AG04450 (cell line): ENCODE measurements at regions not wholly inside any gene's neighbourhood (a gene's known extent, or its start where the extent isn't known, plus 50 kb on each side); places are given as distances from the start of the nearest gene placed in this dataset.

Source experiments
- CTCF ChIA-PET: fragments of 300-600, 350-600 bp; formaldehyde crosslinking; extraction: SDS; loops from one replicate; lab custom pipeline; 2022; ENCODE audit warnings: antibody characterized with exemption, inconsistent platforms; lab: Charles Lee
- POLR2A ChIA-PET: fragments of 350-600 bp; formaldehyde crosslinking; extraction: SDS; loops from one replicate; lab custom pipeline; 2021; ENCODE audit warnings: antibody characterized with exemption, inconsistent platforms; lab: Yijun Ruan, JAX
- DNase-seq: peaks from one replicate; pipeline ENCODE4 v3.0.0-alpha.2; 2011; ENCODE audit warnings: low read depth, low spot score
- H3K27ac ChIP-seq: one replicate; pipeline ENCODE4 v1.5.1; 2012; ENCODE audit warnings: low read depth, low read length, control low read depth
- H3K27me3 ChIP-seq: one replicate; pipeline ENCODE4 v1.6.0; 2012; ENCODE audit warnings: low read length; ENCODE audit not compliant: control insufficient read depth, insufficient read depth
- H3K4me3 ChIP-seq: 2 replicates; pipeline ENCODE4 v1.5.1; 2011; ENCODE audit warnings: mild to moderate bottlenecking, low read depth, low read length, control low read depth
- H3K9me3 ChIP-seq: 2 replicates; pipeline ENCODE4 v1.5.1; 2012; ENCODE audit warnings: low read length; ENCODE audit not compliant: control insufficient read depth, insufficient read depth
- TF ChIP-seq, protein P1 (sequence below): IDR thresholded peaks from 2 replicates; pipeline ENCODE4 v1.5.1; 2011; ENCODE audit warnings: low read depth, low read length, control low read depth, inconsistent platforms

DNA sequence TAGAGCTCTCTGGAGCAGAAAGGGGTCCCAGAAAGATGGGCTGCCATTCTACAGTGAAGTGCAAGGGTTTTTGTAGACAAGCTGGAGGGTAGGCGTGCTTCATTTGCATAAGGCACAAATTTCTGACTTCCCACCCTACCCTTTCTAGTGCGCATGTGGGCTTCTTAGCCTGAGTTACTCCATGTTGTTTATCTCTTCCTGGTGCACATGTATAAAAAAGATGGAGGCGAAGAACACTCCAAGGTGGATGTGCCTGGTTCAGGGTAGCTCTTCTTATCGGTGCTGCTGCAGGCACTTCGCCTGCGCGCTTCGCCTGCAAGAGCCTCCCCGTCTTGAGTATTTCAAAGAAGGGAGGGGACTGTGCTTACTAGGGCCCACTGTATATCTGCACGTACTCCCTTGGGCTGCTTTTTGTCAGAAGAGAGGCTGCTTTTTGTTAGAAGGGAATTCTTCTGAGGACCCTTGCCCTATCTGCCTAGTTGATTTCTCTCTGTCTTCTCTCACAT is 1047.3 kb upstream of the CNTN5 start:
- CTCF ChIA-PET: interaction anchor here (2.0 kb wide), 1 partner anchor 11 kb away, joined by 5 read pairs; no protein-coding TSS in a partner anchor
- POLR2A ChIA-PET: no interaction called here
- Histone ChIP-seq H3K9me3 (no peaks in the 10 kb centered on the region; the same call in 1 of the 2 replicates), H3K27me3 (no peaks in the 10 kb centered on the region), H3K27ac (no peak overlapping the region), H3K4me3 (no peak overlapping the region)
- TF ChIP-seq, protein P1, sequence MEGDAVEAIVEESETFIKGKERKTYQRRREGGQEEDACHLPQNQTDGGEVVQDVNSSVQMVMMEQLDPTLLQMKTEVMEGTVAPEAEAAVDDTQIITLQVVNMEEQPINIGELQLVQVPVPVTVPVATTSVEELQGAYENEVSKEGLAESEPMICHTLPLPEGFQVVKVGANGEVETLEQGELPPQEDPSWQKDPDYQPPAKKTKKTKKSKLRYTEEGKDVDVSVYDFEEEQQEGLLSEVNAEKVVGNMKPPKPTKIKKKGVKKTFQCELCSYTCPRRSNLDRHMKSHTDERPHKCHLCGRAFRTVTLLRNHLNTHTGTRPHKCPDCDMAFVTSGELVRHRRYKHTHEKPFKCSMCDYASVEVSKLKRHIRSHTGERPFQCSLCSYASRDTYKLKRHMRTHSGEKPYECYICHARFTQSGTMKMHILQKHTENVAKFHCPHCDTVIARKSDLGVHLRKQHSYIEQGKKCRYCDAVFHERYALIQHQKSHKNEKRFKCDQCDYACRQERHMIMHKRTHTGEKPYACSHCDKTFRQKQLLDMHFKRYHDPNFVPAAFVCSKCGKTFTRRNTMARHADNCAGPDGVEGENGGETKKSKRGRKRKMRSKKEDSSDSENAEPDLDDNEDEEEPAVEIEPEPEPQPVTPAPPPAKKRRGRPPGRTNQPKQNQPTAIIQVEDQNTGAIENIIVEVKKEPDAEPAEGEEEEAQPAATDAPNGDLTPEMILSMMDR: no peak
- no peak for DNase-seq

DNA sequence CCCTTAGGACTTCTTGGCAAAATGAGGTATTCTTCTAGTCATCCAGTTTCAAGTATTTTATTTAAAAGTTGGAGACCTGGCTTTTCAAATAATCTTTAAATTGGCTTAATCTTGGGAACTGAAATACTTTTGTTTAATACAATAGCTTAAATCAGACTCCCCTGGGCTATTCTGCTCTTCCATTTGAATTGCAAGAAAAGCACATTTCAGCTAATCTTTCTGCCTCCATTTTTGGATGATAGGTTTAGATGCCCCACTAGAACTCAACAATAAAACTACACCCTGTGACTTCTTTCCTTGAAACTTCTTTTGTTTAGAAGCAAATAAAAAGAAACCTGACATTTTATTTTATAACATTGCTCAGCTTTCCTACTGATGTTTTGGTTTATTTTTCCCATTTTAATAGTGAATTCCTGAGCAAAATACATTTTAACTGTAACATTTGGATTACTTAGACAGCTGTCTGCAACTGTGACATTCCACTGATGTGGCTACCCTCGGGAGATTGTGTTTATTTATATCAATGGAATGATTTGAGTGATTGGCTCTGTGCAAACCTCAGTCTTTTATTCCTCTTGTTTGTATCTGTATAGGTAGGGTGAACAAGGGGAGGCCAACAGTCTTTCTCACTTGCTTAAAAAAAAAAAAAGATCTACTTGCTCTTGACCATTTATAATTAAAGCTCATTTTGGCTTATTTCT is 1045.8 kb upstream of the CNTN5 start:
- TF ChIP-seq, protein P1: no peak
- POLR2A ChIA-PET: no interaction called here
- CTCF ChIA-PET: interaction anchor here (2.0 kb wide), 1 partner anchor 9 kb away, joined by 5 read pairs; no protein-coding TSS in a partner anchor
- no peak for DNase-seq
- Histone ChIP-seq H3K27me3 (no peaks in the 10 kb centered on the region), H3K4me3 (no peak overlapping the region), H3K9me3 (no peaks in the 10 kb centered on the region; the same call in 1 of the 2 replicates), H3K27ac (no peak overlapping the region)

DNA sequence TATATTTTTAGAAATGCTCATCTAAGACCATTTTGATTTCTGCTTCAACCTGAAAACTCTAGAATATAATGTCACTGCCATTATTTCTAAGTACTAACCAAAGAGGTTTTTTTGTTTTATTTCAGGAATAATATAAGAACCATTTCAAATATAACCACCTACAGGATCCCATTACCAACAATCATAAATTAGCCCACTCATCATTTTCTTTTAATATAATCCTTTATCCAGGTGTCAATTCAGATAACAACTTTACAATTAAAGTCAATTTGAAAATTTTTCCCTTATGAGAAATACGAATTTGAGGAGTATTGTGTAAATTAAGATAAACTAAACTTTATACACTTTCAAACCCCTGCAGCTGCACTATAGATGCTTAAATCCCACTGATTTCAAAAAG is 1043.0 kb upstream of the CNTN5 start:
- TF ChIP-seq, protein P1: no peak
- H3K4me3 ChIP-seq: no peak overlapping the region
- H3K27ac ChIP-seq: no peak overlapping the region
- no peaks in the 10 kb centered on the region for H3K27me3 ChIP-seq
- no peak for DNase-seq
- no peaks in the 10 kb centered on the region; the same call in 1 of the 2 replicates for H3K9me3 ChIP-seq
- POLR2A ChIA-PET: no interaction called here
- CTCF ChIA-PET: no interaction called here

DNA sequence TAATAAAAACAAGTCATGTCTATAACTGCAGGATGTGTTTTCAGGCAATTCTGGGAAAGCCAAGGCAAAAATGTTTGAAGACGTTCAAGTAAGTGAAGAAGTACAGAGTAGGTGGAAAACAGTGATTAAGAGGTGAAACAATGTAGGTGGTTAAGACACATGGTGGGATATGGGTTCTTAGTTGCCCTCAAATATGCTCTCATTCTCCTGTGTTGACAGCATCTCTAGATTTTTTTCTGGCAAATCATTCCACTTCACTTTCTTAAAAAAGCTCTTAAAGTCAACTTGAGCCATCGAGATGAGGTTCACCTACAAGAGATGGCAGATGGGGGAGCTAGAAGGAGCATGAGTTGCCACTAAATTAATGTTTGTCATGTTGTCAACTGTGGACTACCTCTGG is 1041.0 kb upstream of the CNTN5 start:
- POLR2A ChIA-PET: no interaction called here
- Histone ChIP-seq H3K27ac (no peak overlapping the region), H3K4me3 (no peak overlapping the region), H3K27me3 (no peaks in the 10 kb centered on the region), H3K9me3 (no peaks in the 10 kb centered on the region; the same call in 1 of the 2 replicates)
- DNase-seq: no peak
- CTCF ChIA-PET: no interaction called here
- TF ChIP-seq, protein P1: no peak

DNA sequence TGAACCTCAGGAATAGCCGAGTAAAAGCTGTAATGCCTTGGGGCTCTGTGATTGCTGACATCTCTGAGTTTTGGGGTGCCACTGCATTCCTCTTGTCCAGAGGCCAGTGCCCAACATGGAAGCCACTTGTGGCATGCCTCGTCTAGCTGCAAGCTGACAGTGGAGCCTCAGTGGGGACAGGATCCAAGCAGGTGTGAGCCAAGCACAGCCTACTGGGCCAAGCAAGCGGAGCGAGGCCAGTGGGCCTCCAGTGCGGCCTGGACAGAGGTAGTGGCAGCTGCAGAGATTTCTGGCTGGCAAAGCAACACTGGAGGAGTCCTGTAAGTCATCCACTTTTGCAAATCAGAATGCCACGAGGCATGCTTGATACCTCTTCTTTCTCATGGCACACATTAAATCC is 1038.2 kb upstream of the CNTN5 start:
- Histone ChIP-seq H3K27ac (no peak overlapping the region), H3K4me3 (no peak overlapping the region), H3K9me3 (no peaks in the 10 kb centered on the region), H3K27me3 (no peaks in the 10 kb centered on the region)
- CTCF ChIA-PET: no interaction called here
- POLR2A ChIA-PET: no interaction called here
- TF ChIP-seq, protein P1: no peak
- DNase-seq: no peak
